ENCODE measurements at regions not wholly inside any gene's neighbourhood (a gene's known extent, or its start where the extent isn't known, plus 50 kb on each side); places are given as distances from the start of the nearest gene placed in this dataset.

DNA sequence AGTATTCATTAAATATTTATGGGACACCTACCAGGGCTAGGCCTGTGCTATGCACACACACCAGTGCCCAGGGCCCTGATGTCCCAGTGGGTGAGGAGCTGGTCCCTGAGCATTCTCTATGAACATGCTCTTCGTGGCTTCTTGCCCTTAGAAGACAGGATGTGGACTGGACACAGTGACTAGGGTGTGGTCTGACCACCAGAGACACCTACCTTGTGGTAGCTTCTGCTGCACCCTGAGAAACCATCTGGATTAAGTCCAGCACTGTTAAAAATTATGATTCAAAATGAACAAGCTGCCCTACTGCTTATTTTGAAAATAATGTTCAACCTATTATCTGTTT, 112.9 kb upstream of the RPS6KA2 start (continued):
- TF ChIP-seq, protein P1, sequence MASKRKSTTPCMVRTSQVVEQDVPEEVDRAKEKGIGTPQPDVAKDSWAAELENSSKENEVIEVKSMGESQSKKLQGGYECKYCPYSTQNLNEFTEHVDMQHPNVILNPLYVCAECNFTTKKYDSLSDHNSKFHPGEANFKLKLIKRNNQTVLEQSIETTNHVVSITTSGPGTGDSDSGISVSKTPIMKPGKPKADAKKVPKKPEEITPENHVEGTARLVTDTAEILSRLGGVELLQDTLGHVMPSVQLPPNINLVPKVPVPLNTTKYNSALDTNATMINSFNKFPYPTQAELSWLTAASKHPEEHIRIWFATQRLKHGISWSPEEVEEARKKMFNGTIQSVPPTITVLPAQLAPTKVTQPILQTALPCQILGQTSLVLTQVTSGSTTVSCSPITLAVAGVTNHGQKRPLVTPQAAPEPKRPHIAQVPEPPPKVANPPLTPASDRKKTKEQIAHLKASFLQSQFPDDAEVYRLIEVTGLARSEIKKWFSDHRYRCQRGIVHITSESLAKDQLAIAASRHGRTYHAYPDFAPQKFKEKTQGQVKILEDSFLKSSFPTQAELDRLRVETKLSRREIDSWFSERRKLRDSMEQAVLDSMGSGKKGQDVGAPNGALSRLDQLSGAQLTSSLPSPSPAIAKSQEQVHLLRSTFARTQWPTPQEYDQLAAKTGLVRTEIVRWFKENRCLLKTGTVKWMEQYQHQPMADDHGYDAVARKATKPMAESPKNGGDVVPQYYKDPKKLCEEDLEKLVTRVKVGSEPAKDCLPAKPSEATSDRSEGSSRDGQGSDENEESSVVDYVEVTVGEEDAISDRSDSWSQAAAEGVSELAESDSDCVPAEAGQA (IDR thresholded peaks at IDR 0.05; ENCODE audit: low read depth), result no peak
- TF ChIP-seq, protein P1 (CRISPR knock-in tag; IDR thresholded peaks at IDR 0.05; ENCODE audit: borderline replicate concordance), result no peak
- no peak for TF ChIP-seq FOXK1 (CRISPR knock-in tag; IDR thresholded peaks at IDR 0.05; ENCODE audit: borderline replicate concordance, low read depth)
- no peak for TF ChIP-seq RXRB (CRISPR knock-in tag; IDR thresholded peaks at IDR 0.05; ENCODE audit: borderline replicate concordance)
- TF ChIP-seq AGO1 (IDR thresholded peaks at IDR 0.05; ENCODE audit: low read depth, low read length, poor library complexity, severe bottlenecking), result no peak

DNA sequence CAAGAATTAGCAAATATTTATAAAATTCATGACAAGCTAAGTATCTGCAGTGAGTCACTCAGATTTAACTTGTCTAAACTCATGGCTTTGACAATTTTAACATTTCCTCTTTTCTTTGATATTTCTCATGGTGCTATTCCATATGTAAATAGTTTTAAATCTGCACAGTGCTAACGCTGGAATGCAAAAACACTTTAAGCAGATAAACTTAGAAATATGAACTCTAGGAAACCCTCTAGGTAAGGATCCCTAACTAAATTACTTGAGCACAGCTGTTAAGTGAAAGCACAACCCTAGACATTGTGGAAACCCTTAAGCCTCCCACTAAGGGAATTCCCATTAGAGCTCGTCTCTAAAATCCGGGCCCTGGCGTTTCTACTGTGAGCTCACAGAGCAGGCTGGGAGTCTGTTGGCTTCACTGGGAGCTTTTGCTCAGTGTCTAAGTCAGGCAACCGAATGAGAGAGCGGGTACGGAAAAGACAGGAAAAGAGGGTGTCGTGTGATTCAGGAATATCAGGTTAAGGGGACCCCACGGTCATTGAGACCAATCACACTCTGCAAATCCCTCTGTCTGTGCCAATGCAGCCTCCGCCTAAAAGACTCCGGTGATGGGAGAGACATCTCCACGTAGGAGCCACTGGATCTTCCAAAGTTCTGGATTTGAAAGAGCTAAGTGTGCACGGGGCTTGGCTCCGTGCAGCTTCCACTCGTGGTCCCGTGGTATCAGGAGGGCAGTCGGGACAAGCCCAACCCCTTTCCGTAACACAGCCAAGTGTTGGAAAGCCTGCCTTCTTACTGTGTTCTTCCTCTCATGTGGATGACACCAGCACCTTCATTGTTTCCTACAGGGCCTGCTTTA, 112.3 kb upstream of the RPS6KA2 start:
- no peak for ATAC-seq
- no peaks in the 10 kb centered on the region for H3K79me2 ChIP-seq (ENCODE audit: insufficient read depth, low read length)
- no peaks in the 10 kb centered on the region for H3K4me1 ChIP-seq (ENCODE audit: insufficient read depth, low read length)
- no peak overlapping the region for H2AFZ ChIP-seq (ENCODE audit: low read length)
- no peaks in the 10 kb centered on the region for H3K9me3 ChIP-seq (ENCODE audit: low read length)
- FAIRE-seq, result no peak
- no peak overlapping the region for H3K4me3 ChIP-seq (replicated peaks in 1 of 3; ENCODE audit: insufficient read depth in 1 of 3, low read depth in 2 of 3, low read length in 3 of 3)
- H3K9ac ChIP-seq (ENCODE audit: insufficient read depth, low read depth, low read length), result no peak overlapping the region
- in situ Hi-C loops (cut with HindIII; ENCODE audit: extremely low pct_ligation_motif_present, low pct_unique_long_range_greater_than_20kb) (no loop called here), intact Hi-C loops (cut with micrococcal nuclease; ENCODE audit: unreplicated experiment) (no loop called here)
- CTCF ChIA-PET (ENCODE audit: low intra/inter-chr PET ratio, low total read pairs), result no interaction called here
- BruUV-seq (replicated peaks), result no TSS peak
- no peaks in the 10 kb centered on the region for H4K20me1 ChIP-seq (ENCODE audit: insufficient read depth, low read length)
- H3K27me3 ChIP-seq (ENCODE audit: control insufficient read depth in 1 of 2, insufficient read depth in 2 of 2, low read length in 2 of 2), result peaks cover 2 to 48% of the 10 kb centered on the region in 2 experiments; a peak in 4 of 5 replicates
- no peak overlapping the region for H3K27ac ChIP-seq (ENCODE audit: extremely low read length, insufficient read depth, low read length)
- no peaks in the 10 kb centered on the region for H3K36me3 ChIP-seq (replicated peaks in 1 of 2; ENCODE audit: control insufficient read depth in 1 of 2, insufficient read depth in 2 of 2, low read length in 2 of 2)
- DNase-seq (ENCODE audit: low spot score), result no peak
- no peak overlapping the region for H3K4me2 ChIP-seq (ENCODE audit: low read depth, low read length)
- POLR2A ChIA-PET, result no interaction called here
- WGBS (ENCODE audit: low lambda C conversion rate), result 32% methylated on average over 18 of the region's 18 CpGs
- TF ChIP-seq NFE2 (CRISPR knock-in tag; IDR thresholded peaks at IDR 0.05), result no peak
- TF ChIP-seq KDM2A (CRISPR knock-in tag; IDR thresholded peaks at IDR 0.05; ENCODE audit: borderline replicate concordance, low read depth), result no peak
- no peak for TF ChIP-seq ZNF773 (CRISPR knock-in tag; IDR thresholded peaks at IDR 0.05; ENCODE audit: borderline replicate concordance)
- TF ChIP-seq, protein P2, sequence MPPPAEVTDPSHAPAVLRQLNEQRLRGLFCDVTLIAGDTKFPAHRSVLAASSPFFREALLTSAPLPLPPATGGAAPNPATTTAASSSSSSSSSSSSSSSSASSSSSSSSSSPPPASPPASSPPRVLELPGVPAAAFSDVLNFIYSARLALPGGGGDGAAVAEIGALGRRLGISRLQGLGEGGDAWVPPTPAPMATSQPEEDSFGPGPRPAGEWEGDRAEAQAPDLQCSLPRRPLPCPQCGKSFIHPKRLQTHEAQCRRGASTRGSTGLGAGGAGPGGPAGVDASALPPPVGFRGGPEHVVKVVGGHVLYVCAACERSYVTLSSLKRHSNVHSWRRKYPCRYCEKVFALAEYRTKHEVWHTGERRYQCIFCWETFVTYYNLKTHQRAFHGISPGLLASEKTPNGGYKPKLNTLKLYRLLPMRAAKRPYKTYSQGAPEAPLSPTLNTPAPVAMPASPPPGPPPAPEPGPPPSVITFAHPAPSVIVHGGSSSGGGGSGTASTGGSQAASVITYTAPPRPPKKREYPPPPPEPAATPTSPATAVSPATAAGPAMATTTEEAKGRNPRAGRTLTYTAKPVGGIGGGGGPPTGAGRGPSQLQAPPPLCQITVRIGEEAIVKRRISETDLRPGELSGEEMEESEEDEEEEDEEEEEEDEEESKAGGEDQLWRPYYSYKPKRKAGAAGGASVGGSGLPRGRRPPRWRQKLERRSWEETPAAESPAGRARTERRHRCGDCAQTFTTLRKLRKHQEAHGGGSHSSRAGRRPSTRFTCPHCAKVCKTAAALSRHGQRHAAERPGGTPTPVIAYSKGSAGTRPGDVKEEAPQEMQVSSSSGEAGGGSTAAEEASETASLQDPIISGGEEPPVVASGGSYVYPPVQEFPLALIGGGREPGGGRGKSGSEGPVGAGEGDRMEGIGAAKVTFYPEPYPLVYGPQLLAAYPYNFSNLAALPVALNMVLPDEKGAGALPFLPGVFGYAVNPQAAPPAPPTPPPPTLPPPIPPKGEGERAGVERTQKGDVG (CRISPR knock-in tag; IDR thresholded peaks at IDR 0.05; ENCODE audit: borderline replicate concordance), result no peak
- TF ChIP-seq PITX1 (CRISPR knock-in tag; IDR thresholded peaks at IDR 0.05), result no peak
- TF ChIP-seq, protein P3, sequence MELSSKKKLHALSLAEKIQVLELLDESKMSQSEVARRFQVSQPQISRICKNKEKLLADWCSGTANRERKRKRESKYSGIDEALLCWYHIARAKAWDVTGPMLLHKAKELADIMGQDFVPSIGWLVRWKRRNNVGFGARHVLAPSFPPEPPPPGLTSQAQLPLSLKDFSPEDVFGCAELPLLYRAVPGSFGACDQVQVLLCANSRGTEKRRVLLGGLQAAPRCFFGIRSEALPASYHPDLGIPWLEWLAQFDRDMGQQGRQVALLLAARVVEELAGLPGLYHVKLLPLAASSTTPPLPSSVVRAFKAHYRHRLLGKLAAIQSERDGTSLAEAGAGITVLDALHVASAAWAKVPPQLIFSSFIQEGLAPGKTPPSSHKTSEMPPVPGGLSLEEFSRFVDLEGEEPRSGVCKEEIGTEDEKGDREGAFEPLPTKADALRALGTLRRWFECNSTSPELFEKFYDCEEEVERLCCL (CRISPR knock-in tag; IDR thresholded peaks at IDR 0.05; ENCODE audit: borderline replicate concordance), result no peak

Measured in HepG2 (cell line).